ENCODE measurements at regions not wholly inside any gene's neighbourhood (a gene's known extent, or its start where the extent isn't known, plus 50 kb on each side); places are given as distances from the start of the nearest gene placed in this dataset.

GRCh38 chr1:244157731-244158438, 106.8 kb downstream of the ZBTB18 start:
- no peak for DNase-seq

DNA sequence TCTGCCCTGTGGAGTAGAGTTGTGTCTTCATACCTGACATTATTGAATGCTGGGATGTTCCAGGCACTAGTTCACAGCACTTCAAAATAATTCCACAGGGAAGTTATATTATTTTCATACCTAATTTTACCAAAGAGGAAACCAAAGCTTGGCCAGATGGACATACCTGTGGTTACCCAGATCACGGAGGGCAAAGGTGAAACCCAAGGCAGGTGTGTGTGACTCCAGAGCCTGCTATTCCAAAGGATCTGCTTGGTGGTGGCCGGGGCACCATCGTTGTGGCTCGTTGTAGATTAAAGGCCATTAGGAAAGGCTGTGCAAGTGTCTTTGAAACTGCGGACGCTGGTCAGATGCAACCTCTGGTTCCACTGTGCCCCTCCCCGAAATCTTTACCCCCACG, 108.6 kb downstream of the ZBTB18 start:
- DNase-seq, result no peak

- DNase-seq, result no peak
Measured at GRCh38 chr1:244160455-244161235, 109.6 kb downstream of the ZBTB18 start.

GRCh38 chr1:244161236-244161510, 110.1 kb downstream of the ZBTB18 start:
- no peak for DNase-seq

DNA sequence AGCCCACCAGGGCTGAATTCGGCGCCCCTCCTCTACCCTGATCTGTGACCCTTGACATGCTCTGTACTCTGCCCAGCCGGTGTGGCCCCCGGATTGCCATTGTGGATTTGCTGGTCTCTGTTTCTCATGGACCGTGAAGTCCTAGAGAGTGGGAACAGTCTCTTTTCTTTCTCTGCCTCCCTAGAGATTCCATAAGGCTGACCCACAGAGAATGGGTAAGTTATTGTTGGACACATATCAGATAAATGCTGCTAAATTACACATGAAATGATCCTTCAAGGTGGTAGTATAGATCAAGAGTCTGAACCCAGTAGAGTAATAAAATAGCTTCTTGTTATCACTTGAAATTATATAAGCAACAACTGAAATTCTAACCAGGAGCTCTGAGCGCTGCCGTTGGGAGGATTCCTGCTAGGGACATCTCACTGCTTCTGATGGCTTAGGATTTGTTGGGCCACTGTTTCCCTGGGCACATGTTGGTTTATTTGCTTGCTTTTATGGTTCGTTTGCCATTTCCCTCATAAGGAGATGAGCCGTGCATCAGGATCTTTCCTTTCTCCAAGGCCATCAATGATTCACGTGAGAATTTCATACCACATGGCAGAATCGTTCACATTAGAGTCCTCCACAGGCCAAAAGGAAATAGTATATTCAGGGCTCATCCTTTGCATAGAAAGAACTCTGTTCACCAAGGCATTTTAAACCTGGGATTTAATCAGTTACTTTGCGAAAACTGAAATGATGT, 111.9 kb downstream of the ZBTB18 start:
- no peak for DNase-seq

- DNase-seq, result no peak
Measured at GRCh38 chr1:244163861-244164510, 112.9 kb downstream of the ZBTB18 start.

DNA sequence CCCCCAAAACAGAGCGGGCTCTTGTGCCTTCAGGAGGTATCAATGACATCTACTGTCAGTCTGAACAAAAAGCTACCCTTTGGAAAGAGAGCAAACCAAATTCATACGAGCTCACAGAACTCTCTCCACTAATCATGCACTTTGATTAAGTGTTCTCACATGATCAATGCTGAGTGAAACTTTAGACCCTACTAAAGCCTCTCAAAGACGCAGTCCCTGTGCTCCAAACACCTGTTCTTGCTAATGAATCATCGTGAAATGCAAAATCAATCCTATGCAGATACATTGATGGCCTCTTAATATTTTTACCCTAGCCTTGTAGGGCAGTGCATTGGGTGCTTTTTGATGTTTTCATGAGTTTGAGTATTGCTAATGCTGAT, 113.4 kb downstream of the ZBTB18 start:
- DNase-seq, result no peak

GRCh38 chr1:244165021-244165420, 113.9 kb downstream of the ZBTB18 start:
- DNase-seq, result no peak

GRCh38 chr1:244165701-244166100, 114.6 kb downstream of the ZBTB18 start:
- no peak for DNase-seq

GRCh38 chr1:244171241-244171985, 120.3 kb downstream of the ZBTB18 start:
- no peak for DNase-seq

DNA sequence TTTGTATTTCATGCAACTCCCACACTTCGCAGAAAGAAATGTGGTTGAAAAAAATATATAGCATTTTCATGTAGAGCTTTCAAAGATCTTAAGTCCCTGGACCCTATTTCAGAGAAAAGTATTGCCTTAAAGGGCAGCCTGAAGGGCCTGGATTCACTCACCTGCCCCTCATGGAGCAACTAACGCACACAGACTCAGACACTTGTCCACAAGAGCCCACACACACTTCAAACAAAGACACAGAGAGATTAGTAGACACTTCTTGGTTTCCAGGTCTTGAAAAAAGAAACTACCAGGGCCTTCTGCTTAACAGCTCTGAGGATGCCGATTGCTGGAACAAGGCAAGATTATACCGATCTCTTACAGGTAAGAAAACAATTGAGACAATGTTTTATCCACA, 122.2 kb downstream of the ZBTB18 start:
- DNase-seq, result no peak

DNA sequence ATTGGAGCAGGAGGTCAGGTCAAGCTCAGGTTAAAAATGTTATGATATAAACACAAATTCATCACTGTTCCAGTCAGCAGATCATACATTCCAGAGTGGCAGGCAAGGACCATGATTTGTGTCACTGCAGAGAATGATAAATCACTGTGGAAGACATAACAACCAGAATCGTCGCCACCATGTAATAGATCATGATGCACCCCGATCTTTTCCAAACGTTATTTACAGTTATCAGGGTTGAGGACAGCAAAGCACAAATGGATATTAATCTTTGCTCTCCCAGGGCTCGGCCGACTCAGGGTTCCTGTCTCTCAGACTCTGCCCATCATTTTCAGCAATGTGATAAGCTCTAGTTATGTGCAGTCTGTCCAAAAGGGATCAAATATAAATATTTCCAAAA, 122.7 kb downstream of the ZBTB18 start:
- DNase-seq, result no peak

GRCh38 chr1:244174922-244175521, 123.9 kb downstream of the ZBTB18 start:
- no peak for DNase-seq

GRCh38 chr1:244176201-244176600, 125.1 kb downstream of the ZBTB18 start:
- DNase-seq, result no peak

DNA sequence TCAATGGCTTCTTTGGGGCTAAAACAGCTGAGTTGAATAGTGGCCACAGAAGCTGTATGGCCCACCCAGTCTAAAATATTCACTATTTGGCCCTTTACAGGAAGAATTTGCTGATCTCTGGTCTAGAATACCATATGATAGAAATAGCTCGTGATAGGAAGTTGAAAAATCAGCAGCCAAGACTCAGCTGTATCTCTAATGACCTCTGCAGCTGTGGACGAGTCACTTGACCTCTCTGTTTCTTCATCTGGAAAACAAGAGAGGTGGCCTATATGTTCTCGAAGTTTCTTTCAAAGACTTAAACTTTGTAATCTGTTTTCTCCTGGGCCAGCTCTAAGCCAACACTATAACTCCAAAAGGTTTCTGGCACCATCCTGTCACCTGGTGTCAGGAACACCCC, 129.2 kb downstream of the ZBTB18 start:
- DNase-seq, result no peak

DNA sequence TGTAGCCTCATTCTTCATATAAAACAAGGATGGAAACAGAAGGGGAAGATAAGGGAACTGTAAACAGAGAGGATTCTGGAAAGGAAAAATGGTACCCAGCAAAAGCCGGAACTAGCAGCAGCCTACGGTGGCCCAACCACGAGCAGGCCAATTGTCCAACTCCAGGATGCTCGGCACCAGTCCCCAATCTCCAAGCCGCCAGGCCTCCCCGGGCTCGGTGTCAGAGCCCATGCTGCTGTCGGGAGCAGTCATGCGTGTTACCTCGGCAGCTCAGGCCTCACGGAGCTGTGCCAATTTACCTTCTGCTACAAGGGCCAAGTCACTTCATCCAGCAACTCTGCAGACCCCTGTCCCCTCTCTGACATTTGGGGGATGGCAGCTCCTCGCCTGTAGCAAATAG, 130.8 kb downstream of the ZBTB18 start:
- no peak for DNase-seq

GRCh38 chr1:244183037-244183436, 132.0 kb downstream of the ZBTB18 start:
- no peak for DNase-seq

- DNase-seq, result no peak
Measured at GRCh38 chr1:244186372-244186771, 135.3 kb downstream of the ZBTB18 start.

GRCh38 chr1:244187310-244187709, 136.2 kb downstream of the ZBTB18 start:
- no peak for DNase-seq

- no peak for DNase-seq
Measured at GRCh38 chr1:244191581-244191980, 140.5 kb downstream of the ZBTB18 start.

- no peak for DNase-seq
Measured at GRCh38 chr1:244192325-244192724, 141.2 kb downstream of the ZBTB18 start.

DNA sequence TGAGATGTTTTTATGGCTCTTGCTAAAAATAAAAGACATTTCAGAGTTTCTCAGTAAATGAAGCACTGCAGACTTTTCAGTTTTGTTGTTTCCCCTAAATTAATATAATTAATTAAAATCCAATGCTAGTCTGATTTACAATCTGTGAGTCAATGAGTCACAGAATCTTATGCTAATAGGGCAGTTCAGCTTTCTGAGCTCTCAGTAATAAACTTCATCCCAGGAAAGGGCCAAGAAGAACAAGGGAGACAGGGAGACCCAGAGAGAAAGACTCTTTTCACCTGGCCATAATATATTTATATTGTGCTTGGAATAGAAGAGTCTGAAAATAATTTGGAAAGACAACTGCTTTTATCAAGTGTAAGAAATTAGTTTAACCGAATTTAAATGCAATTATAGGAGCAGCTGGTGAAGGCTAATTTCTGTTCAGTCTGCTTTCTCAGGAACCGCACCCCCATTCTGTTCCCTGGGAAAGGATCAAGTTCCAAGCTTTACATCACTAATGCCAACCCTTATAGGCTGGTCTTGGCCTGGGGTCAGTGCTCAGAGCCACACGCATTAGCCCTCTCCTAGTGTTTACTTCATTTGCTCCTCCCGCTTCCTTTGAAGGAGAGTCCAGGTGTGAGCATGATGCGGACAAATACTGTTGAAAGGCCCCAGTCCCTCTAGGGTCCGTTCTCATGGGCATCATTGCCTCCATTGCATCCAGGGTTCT, 145.6 kb downstream of the ZBTB18 start:
- no peak for DNase-seq
